OCI-LY3 (cell line): ENCODE measurements at regions not wholly inside any gene's neighbourhood (a gene's known extent, or its start where the extent isn't known, plus 50 kb on each side); places are given as distances from the start of the nearest gene placed in this dataset.

Experiments used
- H2AFZ ChIP-seq: fragments of 200-600, 300-600 bp; shearing (Covaris generic); 2 replicates; pipeline ENCODE4 v1.6.0; 2014; ENCODE audit warnings: antibody characterized with exemption, low read depth, low read length
- H3K27ac ChIP-seq: fragments of 200-600, 300-600 bp; sonication (generic); 2 replicates; pipeline ENCODE4 v1.5.1; 2014; ENCODE audit warnings: mild to moderate bottlenecking, low read length, moderate library complexity, mixed read lengths
- H3K27me3 ChIP-seq: fragments of 200-600, 300-600 bp; sonication (generic); 2 replicates; pipeline ENCODE4 v1.6.1; 2014; ENCODE audit warnings: low read depth, low read length, mixed read lengths
- H3K36me3 ChIP-seq: fragments of 200-600, 300-600 bp; sonication (generic); replicated peaks from 2 replicates; pipeline ENCODE3; 2014; ENCODE audit warnings: low read depth, low read length, mixed read lengths
- H3K4me1 ChIP-seq: fragments of 300-600, 200-600 bp; sonication (generic); 2 replicates; pipeline ENCODE4 v1.6.1; 2014; ENCODE audit warnings: low read length, mixed read lengths
- H3K4me2 ChIP-seq: fragments of 200-600, 300-600 bp; sonication (generic); 2 replicates; pipeline ENCODE4 v1.6.1; 2014; ENCODE audit warnings: low read length, mixed read lengths
- H3K4me3 ChIP-seq: fragments of 300-600, 200-600 bp; sonication (generic); 2 replicates; pipeline ENCODE4 v1.5.1; 2014; ENCODE audit warnings: antibody characterized with exemption, mild to moderate bottlenecking, low read length, moderate library complexity
- H3K79me2 ChIP-seq: fragments of 300-600, 200-600 bp; shearing (Covaris generic); 2 replicates; pipeline ENCODE4 v1.6.1; 2014; ENCODE audit warnings: mild to moderate bottlenecking, low read length, mixed read lengths
- H3K9ac ChIP-seq: fragments of 300-600, 200-600 bp; shearing (Covaris generic); 2 replicates; pipeline ENCODE4 v1.6.0; 2014; ENCODE audit warnings: mild to moderate bottlenecking, low read length, moderate library complexity
- H3K9me3 ChIP-seq: fragments of 200-600, 300-600 bp; shearing (Covaris generic); 2 replicates; pipeline ENCODE4 v1.6.1; 2014; ENCODE audit warnings: low read length, mixed read lengths; ENCODE audit not compliant: insufficient read depth
- H4K20me1 ChIP-seq: fragments of 200-600, 300-600 bp; sonication (generic); 2 replicates; pipeline ENCODE4 v1.6.1; 2016; ENCODE audit warnings: low read length, mixed read lengths; ENCODE audit not compliant: insufficient read depth
- EZH2phosphoT487 ChIP-seq: fragments of 200-600 bp; shearing (Covaris generic); IDR thresholded peaks from 2 replicates; pipeline ENCODE4 v1.6.1; 2018; ENCODE audit warnings: antibody characterized with exemption, mixed run types, low read depth
- TF ChIP-seq, protein P1 (sequence below): fragments of 200-600, 300-600 bp; sonication (generic); IDR thresholded peaks from 2 replicates; pipeline ENCODE4 v1.5.1; 2014; ENCODE audit warnings: antibody characterized with exemption, low read length, low read depth

DNA sequence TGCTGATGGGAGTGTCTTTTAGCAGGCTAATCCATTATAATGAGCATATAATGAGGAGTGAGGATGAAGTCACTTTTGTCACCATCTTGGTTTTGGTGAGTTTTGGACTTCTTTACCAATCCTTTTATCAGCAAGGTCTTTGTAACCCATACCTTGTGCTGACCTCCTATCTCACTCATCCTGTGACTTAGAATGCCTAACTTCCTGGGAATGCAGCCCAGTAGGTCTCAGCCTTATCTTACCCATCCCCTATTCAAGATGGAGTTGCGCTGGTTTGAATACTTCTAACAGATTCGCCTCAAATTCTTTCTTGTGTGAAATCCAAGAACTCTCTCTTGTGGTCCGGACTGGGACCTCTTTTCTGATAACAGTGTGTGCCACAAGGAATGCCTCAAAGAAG lies 253.1 kb upstream of the CACNA2D1 start:
- Histone ChIP-seq H3K9ac (no peak overlapping the region), H3K4me2 (no peak overlapping the region), H2AFZ (no peak overlapping the region)

DNA sequence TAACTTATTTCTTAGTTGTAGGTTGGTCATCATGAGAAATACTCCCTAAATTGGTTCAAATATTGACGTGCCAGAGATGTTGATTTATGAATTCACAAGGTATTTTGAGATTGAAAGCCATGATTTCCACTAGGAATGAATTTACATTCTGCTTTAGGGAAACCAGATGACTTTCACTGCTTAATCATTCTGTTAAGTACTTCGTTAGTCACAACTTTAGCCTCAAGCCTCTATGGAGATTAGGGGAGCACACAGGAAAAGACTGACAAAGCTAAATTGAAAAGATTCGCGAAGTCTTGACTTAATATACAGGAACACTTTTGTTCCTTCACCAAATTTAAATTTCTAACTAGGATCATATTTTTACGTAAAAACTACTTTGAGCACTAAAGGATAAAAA lies 250.4 kb upstream of the CACNA2D1 start:
- Histone ChIP-seq H4K20me1 (no peaks in the 10 kb centered on the region), H3K4me1 (no peaks in the 10 kb centered on the region), H3K27ac (no peak overlapping the region), H3K9ac (no peak overlapping the region), H3K79me2 (no peaks in the 10 kb centered on the region), H3K27me3 (no peaks in the 10 kb centered on the region), H3K9me3 (no peaks in the 10 kb centered on the region), H3K36me3 (no peaks in the 10 kb centered on the region), H2AFZ (no peak overlapping the region), H3K4me2 (no peak overlapping the region), H3K4me3 (no peak overlapping the region)
- TF ChIP-seq, protein P1, sequence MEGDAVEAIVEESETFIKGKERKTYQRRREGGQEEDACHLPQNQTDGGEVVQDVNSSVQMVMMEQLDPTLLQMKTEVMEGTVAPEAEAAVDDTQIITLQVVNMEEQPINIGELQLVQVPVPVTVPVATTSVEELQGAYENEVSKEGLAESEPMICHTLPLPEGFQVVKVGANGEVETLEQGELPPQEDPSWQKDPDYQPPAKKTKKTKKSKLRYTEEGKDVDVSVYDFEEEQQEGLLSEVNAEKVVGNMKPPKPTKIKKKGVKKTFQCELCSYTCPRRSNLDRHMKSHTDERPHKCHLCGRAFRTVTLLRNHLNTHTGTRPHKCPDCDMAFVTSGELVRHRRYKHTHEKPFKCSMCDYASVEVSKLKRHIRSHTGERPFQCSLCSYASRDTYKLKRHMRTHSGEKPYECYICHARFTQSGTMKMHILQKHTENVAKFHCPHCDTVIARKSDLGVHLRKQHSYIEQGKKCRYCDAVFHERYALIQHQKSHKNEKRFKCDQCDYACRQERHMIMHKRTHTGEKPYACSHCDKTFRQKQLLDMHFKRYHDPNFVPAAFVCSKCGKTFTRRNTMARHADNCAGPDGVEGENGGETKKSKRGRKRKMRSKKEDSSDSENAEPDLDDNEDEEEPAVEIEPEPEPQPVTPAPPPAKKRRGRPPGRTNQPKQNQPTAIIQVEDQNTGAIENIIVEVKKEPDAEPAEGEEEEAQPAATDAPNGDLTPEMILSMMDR = no peak
- TF ChIP-seq EZH2phosphoT487 = no peak

More for the DNA sequence above, 253.1 kb upstream of the CACNA2D1 start:
- no peaks in the 10 kb centered on the region for H4K20me1 ChIP-seq
- no peaks in the 10 kb centered on the region for H3K4me1 ChIP-seq
- H3K79me2 ChIP-seq = no peaks in the 10 kb centered on the region
- H3K27me3 ChIP-seq = no peaks in the 10 kb centered on the region
- H3K4me3 ChIP-seq = no peak overlapping the region
- no peaks in the 10 kb centered on the region for H3K9me3 ChIP-seq
- H3K27ac ChIP-seq = no peak overlapping the region
- TF ChIP-seq EZH2phosphoT487 = no peak
- TF ChIP-seq, protein P1 = no peak
- H3K36me3 ChIP-seq = no peaks in the 10 kb centered on the region

DNA sequence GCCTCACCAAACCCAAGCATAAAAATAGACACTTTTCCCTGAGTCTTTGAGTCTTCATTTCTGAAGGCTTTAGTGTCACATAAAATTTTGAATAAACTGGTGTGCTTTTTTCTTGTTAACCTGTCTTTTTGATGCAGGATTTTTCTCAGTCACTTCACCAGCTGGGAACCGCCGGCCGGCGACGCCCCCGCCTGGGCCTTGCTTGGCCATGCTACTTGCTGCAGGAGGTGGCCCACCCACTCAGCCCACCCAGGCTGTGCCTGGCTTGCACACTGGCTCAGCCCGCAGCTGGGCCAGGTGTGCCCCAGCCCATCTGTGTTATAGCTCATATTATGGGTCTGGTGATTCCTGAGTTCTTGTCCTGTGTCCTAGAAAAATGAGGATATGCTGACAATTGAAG lies 247.4 kb upstream of the CACNA2D1 start:
- Histone ChIP-seq H3K4me2 (no peak overlapping the region), H3K4me3 (no peak overlapping the region), H2AFZ (no peak overlapping the region), H3K4me1 (no peaks in the 10 kb centered on the region), H3K27me3 (no peaks in the 10 kb centered on the region), H3K9ac (no peak overlapping the region), H3K36me3 (no peaks in the 10 kb centered on the region), H3K27ac (no peak overlapping the region), H4K20me1 (no peaks in the 10 kb centered on the region), H3K9me3 (no peaks in the 10 kb centered on the region), H3K79me2 (no peaks in the 10 kb centered on the region)
- TF ChIP-seq, protein P1 = no peak
- no peak for TF ChIP-seq EZH2phosphoT487

DNA sequence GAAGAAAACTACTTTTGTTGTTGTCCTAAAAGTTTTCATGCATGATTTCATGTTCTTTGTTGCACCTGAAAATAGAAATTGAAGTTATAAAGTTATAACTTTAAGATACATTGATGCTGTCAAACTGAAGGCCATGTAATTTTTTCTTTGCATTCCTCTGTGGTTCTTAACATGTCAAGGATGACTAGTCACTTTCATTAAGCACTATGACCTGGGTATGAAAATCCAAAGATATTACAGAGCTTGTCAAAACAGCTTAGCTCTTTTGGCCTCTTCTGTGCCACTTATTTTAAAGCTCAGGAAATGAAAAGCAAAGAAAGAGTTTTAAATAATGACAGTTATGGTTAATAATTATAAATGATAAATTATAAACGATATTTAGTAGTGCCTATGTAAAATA lies 241.6 kb upstream of the CACNA2D1 start:
- TF ChIP-seq, protein P1 = no peak
- no peak for TF ChIP-seq EZH2phosphoT487
- Histone ChIP-seq H3K36me3 (no peaks in the 10 kb centered on the region), H3K9me3 (no peaks in the 10 kb centered on the region), H3K27ac (no peak overlapping the region), H3K4me3 (no peak overlapping the region), H3K27me3 (no peaks in the 10 kb centered on the region), H3K4me2 (no peak overlapping the region), H3K4me1 (no peaks in the 10 kb centered on the region), H2AFZ (no peak overlapping the region), H3K9ac (no peak overlapping the region), H4K20me1 (no peaks in the 10 kb centered on the region), H3K79me2 (no peaks in the 10 kb centered on the region)
